Prostate gland (tissue), 2 donors: ENCODE measurements at regions not wholly inside any gene's neighbourhood (a gene's known extent, or its start where the extent isn't known, plus 50 kb on each side); places are given as distances from the start of the nearest gene placed in this dataset.

Experiments
- CTCF ChIP-seq, 4 experiments: fragments of 200-600 bp in 2 of 4; fragments of 450-650 bp in 2 of 4; sonication (generic) in 2 of 4; IDR thresholded peaks; 1 replicate in 3 of 4; 2 replicates in 1 of 4; pipeline ENCODE4 v1.5.1; 2016 to 2019; ENCODE audit warnings: antibody characterized with exemption in 4 of 4, mild to moderate bottlenecking in 2 of 4, moderate library complexity in 2 of 4
- POLR2A ChIP-seq: fragments of 450-650 bp; IDR thresholded peaks from one replicate; pipeline ENCODE4 v1.6.1; 2016; ENCODE audit warnings: antibody characterized with exemption, mild to moderate bottlenecking
- POLR2AphosphoS5 ChIP-seq: sonication (generic); formaldehyde crosslinking; IDR thresholded peaks from one replicate; pipeline ENCODE4 v1.6.1; 2017; ENCODE audit warnings: antibody characterized with exemption

DNA sequence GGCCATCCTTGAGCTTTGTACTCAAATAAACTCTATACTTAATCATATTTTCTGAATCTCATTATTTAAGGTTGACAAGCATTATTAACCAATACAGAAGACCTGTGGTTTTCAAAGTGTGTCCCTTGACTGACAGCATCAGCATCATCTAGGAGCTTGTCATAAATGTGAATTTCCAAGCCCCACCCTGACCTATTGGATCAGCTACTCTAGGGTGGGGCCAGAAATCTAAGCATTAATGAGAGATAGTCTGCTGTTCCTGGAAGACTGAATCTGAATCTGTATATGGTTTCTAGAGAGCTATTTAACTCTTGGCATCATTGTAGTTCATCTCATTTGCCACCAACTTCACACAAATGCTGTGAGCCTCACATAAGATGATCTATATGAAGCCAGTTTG, 86.6 kb downstream of the CD8B2 start:
- TF ChIP-seq CTCF (IDR thresholded peaks at IDR 0.05) = no peak
- TF ChIP-seq POLR2A = no peak
- no peak for TF ChIP-seq POLR2AphosphoS5
